ENCODE measurements at regions not wholly inside any gene's neighbourhood (a gene's known extent, or its start where the extent isn't known, plus 50 kb on each side); places are given as distances from the start of the nearest gene placed in this dataset.

DNA sequence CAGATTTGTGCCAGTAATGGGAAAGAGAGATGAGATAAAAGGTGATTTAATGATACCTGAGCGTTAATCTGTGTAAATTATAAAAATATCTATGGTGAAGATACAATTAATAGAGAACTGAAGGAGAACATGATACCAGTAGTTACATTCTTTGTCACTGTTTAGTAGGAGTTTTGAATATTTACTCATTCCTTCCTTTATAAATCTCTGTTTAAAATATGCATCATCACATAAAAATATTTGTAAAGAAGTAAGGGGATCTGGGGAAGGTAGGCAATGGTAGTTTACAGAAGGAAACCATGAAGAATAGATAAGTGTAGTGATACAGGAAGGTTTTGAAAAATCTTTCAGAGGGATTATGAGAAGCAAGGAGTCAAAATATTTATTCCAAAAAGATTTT is 190.6 kb upstream of the PCDH18 start:
- TF ChIP-seq POLR2A (IDR thresholded peaks at IDR 0.05) (no peak), CTCF (IDR thresholded peaks at IDR 0.05) (no peak), POLR2AphosphoS5 (IDR thresholded peaks at IDR 0.05) (no peak), EP300 (IDR thresholded peaks at IDR 0.05) (no peak)

Measured in upper lobe of left lung (tissue), 4 donors.